HCT116 (cell line): ENCODE measurements at regions not wholly inside any gene's neighbourhood (a gene's known extent, or its start where the extent isn't known, plus 50 kb on each side); places are given as distances from the start of the nearest gene placed in this dataset.

Experiments
- ATAC-seq: fragments of 200-7000 bp; cut with Tn5 transposase; 2 replicates; pipeline ENCODE4 v1.9.1; 2020; ENCODE audit warnings: mild to moderate bottlenecking, moderate library complexity
- BruUV-seq: library from RNA; stranded (reverse); fragments of 400-500 nt; replicated peaks from 2 replicates; lab custom pipeline; 2021; lab: Mats Ljungman, UMichigan
- CTCF ChIA-PET: fragments of 300-600 bp; sonication (Branson Sonifier 250); formaldehyde crosslinking; loops from one replicate; lab custom pipeline; 2021; ENCODE audit warnings: antibody characterized with exemption; lab: Charles Lee
- POLR2A ChIA-PET: fragments of 300-600, 350-600 bp; sonication (Branson Sonifier 250); formaldehyde crosslinking; loops from one replicate; lab custom pipeline; 2021; ENCODE audit warnings: antibody characterized with exemption; lab: Charles Lee
- RAD21 ChIA-PET, 2 experiments: fragments of 300-600 bp; sonication (Branson Sonifier 250); formaldehyde crosslinking; loops; one replicate each; lab custom pipeline; 2023; ENCODE audit warnings: low total read pairs in 2 of 2; ENCODE audit not compliant: uncharacterized antibody in 2 of 2, unreplicated experiment in 2 of 2, low non-redundant PET in 1 of 2; lab: Charles Lee
- DNase-seq: peaks from one replicate; pipeline ENCODE4 v3.0.0-alpha.2; 2010; ENCODE audit warnings: low read depth, low spot score
- H2AFZ ChIP-seq: fragments of 200-600 bp; shearing (Covaris generic), sonication (generic); 2 replicates; pipeline ENCODE4 v1.6.1; 2017; ENCODE audit warnings: low read depth, mixed run types, mixed read lengths, antibody characterized with exemption, low read length; ENCODE audit not compliant: poor library complexity, severe bottlenecking
- H3K27ac ChIP-seq: 2 replicates; pipeline ENCODE4 v1.5.1; 2012; ENCODE audit warnings: low read depth, low read length
- H3K27me3 ChIP-seq: fragments of 200-600 bp; sonication (generic); 2 replicates; pipeline ENCODE4 v1.6.1; 2016; ENCODE audit warnings: mixed run types, low read length, mixed read lengths; ENCODE audit not compliant: insufficient read depth
- H3K36me3 ChIP-seq, 2 experiments: fragments of 200-500 bp in 1 of 2; fragments of 200-600 bp in 1 of 2; sonication (Bioruptor generic) in 1 of 2; sonication (generic) in 1 of 2; 2 replicates each; pipeline versions ENCODE4 v1.5.1 to v1.6.1; 2014 to 2016; ENCODE audit warnings: low read length in 2 of 2, inconsistent platforms in 1 of 2, mixed read lengths in 1 of 2, mixed run types in 1 of 2; ENCODE audit not compliant: insufficient read depth in 2 of 2, control insufficient read depth in 1 of 2
- H3K4me1 ChIP-seq, 2 experiments: fragments of 200-600 bp in 1 of 2; sonication (generic) in 1 of 2; 2 replicates each; pipeline versions ENCODE4 v1.5.1 to v1.6.1; 2012 to 2017; ENCODE audit warnings: low read length in 2 of 2, inconsistent platforms in 1 of 2, mild to moderate bottlenecking in 1 of 2, mixed read lengths in 1 of 2, mixed run types in 1 of 2, moderate library complexity in 1 of 2; ENCODE audit not compliant: insufficient read depth in 2 of 2, control insufficient read depth in 1 of 2
- H3K4me2 ChIP-seq: fragments of 200-600 bp; sonication (generic); 2 replicates; pipeline ENCODE4 v1.6.1; 2017; ENCODE audit warnings: mixed run types, low read length, mixed read lengths
- H3K4me3 ChIP-seq, 2 experiments: fragments of 200-600 bp in 1 of 2; sonication (generic) in 1 of 2; replicated peaks in 1 of 2; 2 replicates each; pipeline ENCODE4 v1.5.1; 2011 to 2016; ENCODE audit warnings: low read length in 2 of 2, control low read depth in 1 of 2, low read depth in 1 of 2, mild to moderate bottlenecking in 1 of 2, mixed read lengths in 1 of 2, mixed run types in 1 of 2
- H3K79me2 ChIP-seq: fragments of 200-600 bp; sonication (generic); 2 replicates; pipeline ENCODE4 v1.6.1; 2017; ENCODE audit warnings: mild to moderate bottlenecking, mixed run types, low read length, moderate library complexity, mixed read lengths; ENCODE audit not compliant: insufficient read depth
- H3K9ac ChIP-seq: fragments of 200-600 bp; sonication (generic); 2 replicates; pipeline ENCODE4 v1.6.1; 2016; ENCODE audit warnings: low read length, mixed read lengths
- H3K9me2 ChIP-seq: fragments of 200-600 bp; sonication (generic), shearing (Covaris generic); 2 replicates; pipeline ENCODE4 v1.6.1; 2017; ENCODE audit warnings: mixed run types, mild to moderate bottlenecking, moderate library complexity; ENCODE audit not compliant: insufficient read depth
- H3K9me3 ChIP-seq, 2 experiments: fragments of 200-500 bp in 1 of 2; fragments of 200-600 bp in 1 of 2; sonication (Bioruptor generic) in 1 of 2; sonication (generic) in 1 of 2; 2 replicates each; pipeline ENCODE4 v1.6.1; 2014 to 2017; ENCODE audit warnings: low read length in 2 of 2, mixed read lengths in 2 of 2, inconsistent platforms in 1 of 2, low read depth in 1 of 2, mild to moderate bottlenecking in 1 of 2, mixed run types in 1 of 2, moderate library complexity in 1 of 2; ENCODE audit not compliant: control insufficient read depth in 1 of 2, insufficient read depth in 1 of 2
- H4K20me1 ChIP-seq: fragments of 200-600 bp; sonication (generic), shearing (Covaris generic); 2 replicates; pipeline ENCODE4 v1.6.1; 2017; ENCODE audit warnings: mixed run types, mild to moderate bottlenecking, moderate library complexity; ENCODE audit not compliant: insufficient read depth
- ATF3 ChIP-seq: IDR thresholded peaks from 2 replicates; pipeline ENCODE4 v1.6.1; 2012
- CBX3 ChIP-seq: IDR thresholded peaks from 2 replicates; pipeline ENCODE4 v1.6.1; 2012; ENCODE audit warnings: low read depth
- CEBPB ChIP-seq: IDR thresholded peaks from 2 replicates; pipeline ENCODE4 v1.6.1; 2012; ENCODE audit warnings: low read depth
- CTCF ChIP-seq, 3 experiments: fragments of 200-600 bp in 1 of 3; sonication (generic) in 1 of 3; IDR thresholded peaks in 2 of 3; conservative IDR thresholded peaks in 1 of 3; 2 replicates each; pipeline ENCODE4 v1.5.1; 2012 to 2017; ENCODE audit warnings: low read depth in 2 of 3, low read length in 2 of 3, antibody characterized with exemption in 1 of 3, borderline replicate concordance in 1 of 3, control low read depth in 1 of 3, mild to moderate bottlenecking in 1 of 3, mixed read lengths in 1 of 3, mixed run types in 1 of 3, moderate library complexity in 1 of 3; ENCODE audit not compliant: insufficient read depth in 1 of 3
- EGR1 ChIP-seq: IDR thresholded peaks from 2 replicates; pipeline ENCODE4 v1.6.1; 2012; ENCODE audit warnings: low read depth
- ELF1 ChIP-seq: IDR thresholded peaks from 2 replicates; pipeline ENCODE4 v1.6.1; 2012; ENCODE audit warnings: low read depth, borderline replicate concordance
- EZH2 ChIP-seq: fragments of 200-600 bp; sonication (generic); IDR thresholded peaks from 2 replicates; pipeline ENCODE4 v1.6.1; 2017; ENCODE audit warnings: antibody characterized with exemption, mixed run types
- EZH2phosphoT487 ChIP-seq: fragments of 200-600 bp; IDR thresholded peaks from 2 replicates; pipeline ENCODE4 v1.6.1; 2018; ENCODE audit warnings: antibody characterized with exemption, borderline replicate concordance
- FOSL1 ChIP-seq: IDR thresholded peaks from 2 replicates; pipeline ENCODE4 v1.6.1; 2012; ENCODE audit warnings: low read depth
- MAX ChIP-seq: IDR thresholded peaks from 2 replicates; pipeline ENCODE4 v1.6.1; 2012
- POLR2A ChIP-seq: IDR thresholded peaks from 2 replicates; pipeline ENCODE4 v1.7.0; 2011; ENCODE audit warnings: borderline replicate concordance; ENCODE audit not compliant: insufficient read depth, insufficient read length; ENCODE audit errors: extremely low read depth
- POLR2AphosphoS5 ChIP-seq: IDR thresholded peaks from 2 replicates; pipeline ENCODE4 v1.6.1; 2011; ENCODE audit warnings: mild to moderate bottlenecking, low read depth, low read length, moderate library complexity
- RAD21 ChIP-seq: IDR thresholded peaks from 2 replicates; pipeline ENCODE4 v1.6.1; 2012; ENCODE audit warnings: low read depth, mild to moderate bottlenecking
- REST ChIP-seq: IDR thresholded peaks from 2 replicates; pipeline ENCODE4 v1.6.1; 2012; ENCODE audit warnings: low read depth
- SIN3A ChIP-seq: IDR thresholded peaks from 2 replicates; pipeline ENCODE4 v1.6.1; 2012; ENCODE audit warnings: low read depth
- SP1 ChIP-seq: IDR thresholded peaks from 2 replicates; pipeline ENCODE4 v1.6.1; 2012; ENCODE audit warnings: low read depth
- SRF ChIP-seq: IDR thresholded peaks from 2 replicates; pipeline ENCODE4 v1.6.1; 2012; ENCODE audit warnings: low read depth
- ZBTB33 ChIP-seq: IDR thresholded peaks from 2 replicates; pipeline ENCODE4 v1.6.1; 2011; ENCODE audit warnings: mild to moderate bottlenecking, low read length, moderate library complexity; ENCODE audit not compliant: insufficient replicate concordance; ENCODE audit errors: extremely low read depth
- ZNF274 ChIP-seq: fragments of 200-500 bp; sonication (Bioruptor generic); IDR thresholded peaks from 2 replicates; pipeline ENCODE4 v1.6.1; 2014; ENCODE audit warnings: mild to moderate bottlenecking, low read depth, low read length, inconsistent platforms
- intact Hi-C: fragments of 100-400 bp; cut with micrococcal nuclease; formaldehyde crosslinking; loops from 2 replicates; pipeline ENCODE4 v1.10.0; 2022

GRCh38 chr3:116812949-116813348, 103.4 kb downstream of the TUSC7 start:
- no peaks in the 10 kb centered on the region for H4K20me1 ChIP-seq
- no peak overlapping the region for H3K4me3 ChIP-seq
- H3K36me3 ChIP-seq: no peaks in the 10 kb centered on the region
- CTCF ChIA-PET: no interaction called here
- RAD21 ChIA-PET: no interaction called here
- no peaks in the 10 kb centered on the region for H3K79me2 ChIP-seq
- H3K9me2 ChIP-seq: no peaks in the 10 kb centered on the region
- no peak for ATAC-seq
- no TSS peak for BruUV-seq
- H3K9ac ChIP-seq: no peak overlapping the region
- no peaks in the 10 kb centered on the region for H3K9me3 ChIP-seq
- H3K4me2 ChIP-seq: no peak overlapping the region
- POLR2A ChIA-PET: no interaction called here
- intact Hi-C loops: no loop called here
- no peak for TF ChIP-seq SRF
- no peak for TF ChIP-seq POLR2AphosphoS5
- no peak for TF ChIP-seq ZBTB33
- no peak for TF ChIP-seq CEBPB
- no peak for TF ChIP-seq RAD21
- TF ChIP-seq EZH2phosphoT487: no peak
- TF ChIP-seq REST: no peak
- TF ChIP-seq SIN3A: no peak
- no peak for TF ChIP-seq ELF1
- TF ChIP-seq POLR2A: no peak
- no peak for TF ChIP-seq FOSL1
- TF ChIP-seq SP1: no peak
- TF ChIP-seq ZNF274: no peak
- TF ChIP-seq ATF3: no peak
- TF ChIP-seq MAX: no peak
- no peak for TF ChIP-seq CTCF (IDR thresholded peaks at IDR 0.05 in 2 of 3, conservative IDR thresholded peaks at IDR 0.05 in 1 of 3; ENCODE audit: borderline replicate concordance in 1 of 3, insufficient read depth in 1 of 3, low read depth in 2 of 3, low read length in 2 of 3)
- no peak for TF ChIP-seq CBX3
- no peak for TF ChIP-seq EGR1
- TF ChIP-seq EZH2: no peak
- TF ChIP-seq, all 23 proteins: peak for 0
- H3K27me3 ChIP-seq: no peaks in the 10 kb centered on the region
- H3K27ac ChIP-seq: no peak overlapping the region
- H3K4me1 ChIP-seq: no peaks in the 10 kb centered on the region
- no peak for DNase-seq
- H2AFZ ChIP-seq: no peak overlapping the region
